ENCODE measurements at regions not wholly inside any gene's neighbourhood (a gene's known extent, or its start where the extent isn't known, plus 50 kb on each side); places are given as distances from the start of the nearest gene placed in this dataset.

DNA sequence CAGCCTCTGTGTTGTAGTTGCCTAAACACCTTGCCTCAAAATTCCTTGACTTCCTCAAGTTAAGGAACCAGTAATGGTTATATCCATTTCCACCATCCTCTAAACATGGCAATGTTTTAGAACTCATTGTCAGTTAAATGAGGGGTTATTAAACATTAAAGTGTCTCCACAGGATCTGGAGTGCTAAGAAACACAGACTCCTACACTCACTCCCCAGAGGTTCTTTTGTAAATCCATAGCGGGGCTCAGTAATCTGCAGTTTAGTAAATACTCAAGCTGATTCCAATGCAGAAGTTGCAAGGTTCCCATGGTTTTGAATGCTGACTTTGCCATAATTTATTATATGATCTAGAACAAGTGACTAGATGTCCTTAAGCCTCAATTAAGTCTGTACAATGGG, 245.5 kb downstream of the GPAT3 start:
- no peak for TF ChIP-seq TAF1 (IDR thresholded peaks at IDR 0.05; ENCODE audit: low read depth, low read length)
- TF ChIP-seq POLR2AphosphoS5 (IDR thresholded peaks at IDR 0.05; ENCODE audit: low read depth, low read length) = no peak
- TF ChIP-seq POLR2A (IDR thresholded peaks at IDR 0.05; ENCODE audit: low read depth, low read length) = no peak
